ENCODE measurements at regions not wholly inside any gene's neighbourhood (a gene's known extent, or its start where the extent isn't known, plus 50 kb on each side); places are given as distances from the start of the nearest gene placed in this dataset.

DNA sequence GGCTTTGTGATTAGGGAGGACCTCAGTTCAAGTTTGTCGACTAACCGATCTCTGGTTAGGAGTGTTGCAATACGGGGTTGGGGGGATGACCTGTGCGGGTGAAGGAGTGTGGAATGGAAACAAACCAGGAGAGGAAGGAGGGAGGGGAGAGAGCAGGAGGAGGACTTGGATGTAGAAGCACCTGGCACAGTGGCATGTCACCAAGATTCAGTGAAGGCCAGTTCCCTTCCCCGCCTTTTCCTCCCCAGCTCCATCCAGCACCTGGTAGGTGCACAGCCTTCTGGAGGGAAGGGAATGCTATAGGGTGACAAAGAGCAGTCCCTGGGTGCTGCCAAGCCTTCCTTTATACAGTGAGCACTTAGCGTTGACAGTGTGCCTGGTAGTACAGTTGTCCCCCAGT is 107.4 kb upstream of the CRHR1 start:
- no peaks in the 10 kb centered on the region; the same call in 1 of the 2 replicates for H3K9me3 ChIP-seq (ENCODE audit: control insufficient read depth, insufficient read depth, low read length)
- no peak overlapping the region for H3K4me2 ChIP-seq (ENCODE audit: low read depth, low read length)
- H2BK120ac ChIP-seq (ENCODE audit: low read depth, low read length), result no peak overlapping the region
- no peaks in the 10 kb centered on the region for H3K9me1 ChIP-seq (ENCODE audit: insufficient read depth, low read length)
- no peak overlapping the region for H3K27ac ChIP-seq (ENCODE audit: insufficient read depth, low read length)
- H3K23ac ChIP-seq (ENCODE audit: low read depth, low read length), result no peak overlapping the region
- intact Hi-C loops (cut with micrococcal nuclease) (no loop called here), dilution Hi-C loops (cut with HindIII; ENCODE audit: low sequenced_read_pairs, unreplicated experiment) (no loop called here), in situ Hi-C loops (cut with MboI; ENCODE audit: low sequenced_read_pairs) (no loop called here)
- no CpG with 5 or more reads among the region's 6 CpGs for WGBS, 2 experiments (ENCODE audit: extremely low coverage in 2 of 2, insufficient read length in 1 of 2)
- no peak overlapping the region for H2BK15ac ChIP-seq (ENCODE audit: low read depth, low read length)
- H3K18ac ChIP-seq (ENCODE audit: low read depth, low read length), result no peak overlapping the region
- H2BK5ac ChIP-seq (ENCODE audit: low read depth, low read length, poor library complexity, severe bottlenecking), result no peak overlapping the region
- no peak overlapping the region for H3K14ac ChIP-seq (replicated peaks; ENCODE audit: low read depth, low read length)
- ATAC-seq (ENCODE audit: low read depth), result no peak
- no peaks in the 10 kb centered on the region for H3K79me1 ChIP-seq (ENCODE audit: low read depth in 1 of 2, low read length in 2 of 2)
- no peak overlapping the region for H4K5ac ChIP-seq (ENCODE audit: low read depth, low read length)
- no peaks in the 10 kb centered on the region for H3K36me3 ChIP-seq (ENCODE audit: control insufficient read depth, insufficient read depth, low read length)
- no peak overlapping the region for H3K4ac ChIP-seq (ENCODE audit: low read depth, low read length)
- no peak overlapping the region for H3K9ac ChIP-seq (ENCODE audit: low read depth, low read length)
- H3K4me1 ChIP-seq (ENCODE audit: control insufficient read depth, insufficient read depth, low read length), result no peaks in the 10 kb centered on the region
- H4K91ac ChIP-seq (ENCODE audit: insufficient read depth, low read depth, low read length), result no peak overlapping the region
- H2BK20ac ChIP-seq (ENCODE audit: low read depth, low read length), result no peak overlapping the region
- TF ChIP-seq BHLHE40 (IDR thresholded peaks at IDR 0.05; ENCODE audit: low read depth, low read length), result no peak
- TF ChIP-seq POLR2A (IDR thresholded peaks at IDR 0.05; ENCODE audit: low read depth, low read length), result no peak
- TF ChIP-seq MXI1 (IDR thresholded peaks at IDR 0.05; ENCODE audit: borderline replicate concordance, low read depth, low read length), result no peak
- TF ChIP-seq RFX5 (IDR thresholded peaks at IDR 0.05; ENCODE audit: low read depth, low read length), result no peak
- TF ChIP-seq NFE2L2 (IDR thresholded peaks at IDR 0.05; ENCODE audit: low read depth, low read length), result no peak
- TF ChIP-seq SMC3 (IDR thresholded peaks at IDR 0.05; ENCODE audit: low read depth, low read length), result no peak
- no peak for TF ChIP-seq RAD21 (IDR thresholded peaks at IDR 0.05; ENCODE audit: low read length)
- TF ChIP-seq FOS (IDR thresholded peaks at IDR 0.05; ENCODE audit: low read depth, low read length), result no peak
- no peak for TF ChIP-seq RCOR1 (IDR thresholded peaks at IDR 0.05; ENCODE audit: insufficient replicate concordance, low read length)
- no peak for TF ChIP-seq CEBPB (IDR thresholded peaks at IDR 0.05; ENCODE audit: low read depth, low read length)
- TF ChIP-seq, protein P1, sequence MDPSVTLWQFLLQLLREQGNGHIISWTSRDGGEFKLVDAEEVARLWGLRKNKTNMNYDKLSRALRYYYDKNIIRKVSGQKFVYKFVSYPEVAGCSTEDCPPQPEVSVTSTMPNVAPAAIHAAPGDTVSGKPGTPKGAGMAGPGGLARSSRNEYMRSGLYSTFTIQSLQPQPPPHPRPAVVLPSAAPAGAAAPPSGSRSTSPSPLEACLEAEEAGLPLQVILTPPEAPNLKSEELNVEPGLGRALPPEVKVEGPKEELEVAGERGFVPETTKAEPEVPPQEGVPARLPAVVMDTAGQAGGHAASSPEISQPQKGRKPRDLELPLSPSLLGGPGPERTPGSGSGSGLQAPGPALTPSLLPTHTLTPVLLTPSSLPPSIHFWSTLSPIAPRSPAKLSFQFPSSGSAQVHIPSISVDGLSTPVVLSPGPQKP (IDR thresholded peaks at IDR 0.05; ENCODE audit: borderline replicate concordance, low read depth, low read length), result no peak
- no peak for TF ChIP-seq MAZ (IDR thresholded peaks at IDR 0.05; ENCODE audit: borderline replicate concordance, low read depth, low read length)
- TF ChIP-seq CHD1 (IDR thresholded peaks at IDR 0.05; ENCODE audit: low read depth, low read length), result no peak
- TF ChIP-seq, protein P2, sequence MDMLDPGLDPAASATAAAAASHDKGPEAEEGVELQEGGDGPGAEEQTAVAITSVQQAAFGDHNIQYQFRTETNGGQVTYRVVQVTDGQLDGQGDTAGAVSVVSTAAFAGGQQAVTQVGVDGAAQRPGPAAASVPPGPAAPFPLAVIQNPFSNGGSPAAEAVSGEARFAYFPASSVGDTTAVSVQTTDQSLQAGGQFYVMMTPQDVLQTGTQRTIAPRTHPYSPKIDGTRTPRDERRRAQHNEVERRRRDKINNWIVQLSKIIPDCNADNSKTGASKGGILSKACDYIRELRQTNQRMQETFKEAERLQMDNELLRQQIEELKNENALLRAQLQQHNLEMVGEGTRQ (IDR thresholded peaks at IDR 0.05; ENCODE audit: low read depth, low read length), result no peak
- no peak overlapping the region for H4K8ac ChIP-seq (ENCODE audit: low read depth in 2 of 2, low read length in 2 of 2)
- no peak overlapping the region for H2AFZ ChIP-seq (replicated peaks; ENCODE audit: low read length, poor library complexity)
- no peak overlapping the region for H3K56ac ChIP-seq (ENCODE audit: extremely low read depth, insufficient read depth, low read length)
- CTCF ChIA-PET, result no interaction called here
- BruUV-seq (replicated peaks), result no TSS peak
- H2AK9ac ChIP-seq (replicated peaks; ENCODE audit: low read depth, low read length, poor library complexity), result no peak overlapping the region
- no peaks in the 10 kb centered on the region for H4K20me1 ChIP-seq (ENCODE audit: insufficient read depth, low read length)
- no peak for DNase-seq
- H3K27me3 ChIP-seq (ENCODE audit: control insufficient read depth, insufficient read depth, low read length), result peaks cover 4% of the 10 kb centered on the region
- POLR2A ChIA-PET (ENCODE audit: unreplicated experiment), result no interaction called here
- H2AK5ac ChIP-seq (ENCODE audit: low read depth, low read length), result no peak overlapping the region
- H3K4me3 ChIP-seq (ENCODE audit: insufficient read depth, low read depth, low read length), result no peak overlapping the region
